Stomach (tissue), 4 donors: ENCODE measurements at regions not wholly inside any gene's neighbourhood (a gene's known extent, or its start where the extent isn't known, plus 50 kb on each side); places are given as distances from the start of the nearest gene placed in this dataset.

Experiments used
- EP300 ChIP-seq: sonication (generic); formaldehyde crosslinking; IDR thresholded peaks from one replicate; pipeline ENCODE4 v1.6.1; 2017; ENCODE audit warnings: antibody characterized with exemption
- POLR2A ChIP-seq, 4 donors: fragments of 450-650 bp; IDR thresholded peaks; one replicate each; pipeline ENCODE4 v1.6.1; 2016; ENCODE audit warnings: antibody characterized with exemption in 4 of 4, control low read depth in 2 of 4, mild to moderate bottlenecking in 1 of 4, moderate library complexity in 1 of 4
- POLR2AphosphoS5 ChIP-seq, 3 donors: sonication (generic); formaldehyde crosslinking; IDR thresholded peaks; one replicate each; pipeline ENCODE4 v1.6.1; 2016; ENCODE audit warnings: antibody characterized with exemption in 3 of 3
- TF ChIP-seq, protein P1 (sequence below), 7 experiments: fragments of 450-650 bp in 4 of 7; fragments of 200-600 bp in 3 of 7; sonication (generic) in 3 of 7; IDR thresholded peaks; one replicate each; pipeline ENCODE4 v1.5.1; 2016 to 2019; ENCODE audit warnings: antibody characterized with exemption in 7 of 7, control low read depth in 2 of 7, mild to moderate bottlenecking in 1 of 7

DNA sequence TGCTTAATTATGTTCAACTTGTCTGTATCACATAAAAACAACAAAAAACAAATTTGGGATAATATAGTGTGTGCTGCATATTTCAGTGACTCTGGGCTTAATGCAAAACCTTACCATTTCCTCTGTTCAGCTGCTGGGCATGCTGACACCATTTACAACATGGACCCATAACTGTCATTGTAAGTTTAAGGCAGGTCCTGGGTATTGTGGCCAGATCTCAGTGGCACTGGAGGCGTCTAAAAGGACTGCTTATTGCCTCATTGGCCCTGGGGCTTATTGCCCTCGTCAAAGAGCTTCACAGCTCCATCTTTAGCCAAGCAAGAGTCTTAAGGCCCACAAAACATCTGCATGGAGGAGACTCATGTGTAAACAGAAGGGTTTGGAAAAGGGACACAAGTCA, 390.2 kb downstream of the NR2F2 start:
- TF ChIP-seq, protein P1, sequence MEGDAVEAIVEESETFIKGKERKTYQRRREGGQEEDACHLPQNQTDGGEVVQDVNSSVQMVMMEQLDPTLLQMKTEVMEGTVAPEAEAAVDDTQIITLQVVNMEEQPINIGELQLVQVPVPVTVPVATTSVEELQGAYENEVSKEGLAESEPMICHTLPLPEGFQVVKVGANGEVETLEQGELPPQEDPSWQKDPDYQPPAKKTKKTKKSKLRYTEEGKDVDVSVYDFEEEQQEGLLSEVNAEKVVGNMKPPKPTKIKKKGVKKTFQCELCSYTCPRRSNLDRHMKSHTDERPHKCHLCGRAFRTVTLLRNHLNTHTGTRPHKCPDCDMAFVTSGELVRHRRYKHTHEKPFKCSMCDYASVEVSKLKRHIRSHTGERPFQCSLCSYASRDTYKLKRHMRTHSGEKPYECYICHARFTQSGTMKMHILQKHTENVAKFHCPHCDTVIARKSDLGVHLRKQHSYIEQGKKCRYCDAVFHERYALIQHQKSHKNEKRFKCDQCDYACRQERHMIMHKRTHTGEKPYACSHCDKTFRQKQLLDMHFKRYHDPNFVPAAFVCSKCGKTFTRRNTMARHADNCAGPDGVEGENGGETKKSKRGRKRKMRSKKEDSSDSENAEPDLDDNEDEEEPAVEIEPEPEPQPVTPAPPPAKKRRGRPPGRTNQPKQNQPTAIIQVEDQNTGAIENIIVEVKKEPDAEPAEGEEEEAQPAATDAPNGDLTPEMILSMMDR (IDR thresholded peaks at IDR 0.05), result no peak
- TF ChIP-seq POLR2A (IDR thresholded peaks at IDR 0.05), result no peak
- no peak for TF ChIP-seq POLR2AphosphoS5 (IDR thresholded peaks at IDR 0.05)
- TF ChIP-seq EP300, result no peak
